Left ventricle myocardium inferior (tissue), 1 donor: ENCODE measurements at regions not wholly inside any gene's neighbourhood (a gene's known extent, or its start where the extent isn't known, plus 50 kb on each side); places are given as distances from the start of the nearest gene placed in this dataset.
A peak's percentile ranks its signal among the peaks of the same experiment; 100 is the strongest.

ENCODE experiments used
- DNase-seq: peaks from one replicate; pipeline ENCODE4 v3.0.0-alpha.2; 2020
- H3K27ac ChIP-seq: fragments of 200-600 bp; replicated peaks from 2 replicates; pipeline ENCODE4 v1.8.0; 2021
- H3K27me3 ChIP-seq: fragments of 200-600 bp; 2 replicates; pipeline ENCODE4 v1.8.0; 2021; ENCODE audit warnings: low read depth
- H3K36me3 ChIP-seq: fragments of 200-600 bp; 2 replicates; pipeline ENCODE4 v1.8.0; 2021
- H3K4me1 ChIP-seq: fragments of 200-600 bp; 2 replicates; pipeline ENCODE4 v1.8.0; 2021
- H3K4me3 ChIP-seq: fragments of 200-600 bp; 2 replicates; pipeline ENCODE4 v1.8.0; 2021; ENCODE audit warnings: mild to moderate bottlenecking, moderate library complexity
- H3K9me3 ChIP-seq: fragments of 200-600 bp; replicated peaks from 2 replicates; pipeline ENCODE4 v1.8.0; 2021
- intact Hi-C: fragments of 100-400 bp; cut with micrococcal nuclease; formaldehyde crosslinking; loops from one replicate; pipeline ENCODE4 v1.11.0; 2022
- TF ChIP-seq, protein P1 (sequence below): fragments of 200-600 bp; IDR thresholded peaks from 2 replicates; pipeline ENCODE4 v1.8.0; 2021; ENCODE audit warnings: antibody characterized with exemption, mild to moderate bottlenecking, borderline replicate concordance
- donor health status: DM: no; HTN: yes; CAD: no; lungs with severe emphysema.

DNA sequence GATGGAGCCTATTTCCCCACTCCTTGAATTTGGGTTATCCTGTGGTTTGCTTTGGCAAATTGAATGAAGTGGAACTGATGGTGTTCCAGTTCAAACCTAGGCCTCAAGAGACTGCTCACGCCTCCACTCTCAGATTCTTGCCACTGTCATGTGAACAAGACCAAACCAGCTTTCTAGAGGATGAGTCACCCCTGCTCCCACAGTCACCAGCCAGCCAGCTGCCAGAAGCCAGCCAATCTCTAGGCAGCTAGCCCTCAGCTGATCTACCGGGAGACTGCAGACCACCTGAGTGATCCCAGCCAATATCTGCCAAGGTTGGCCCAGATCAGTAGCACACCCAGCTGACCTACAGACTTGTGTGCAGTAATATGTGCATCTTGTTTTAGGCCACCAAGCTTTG, 300.6 kb downstream of the TMEM38B start:
- H3K36me3 ChIP-seq: no peaks in the 10 kb centered on the region
- no peaks in the 10 kb centered on the region for H3K9me3 ChIP-seq
- no peak overlapping the region for H3K4me3 ChIP-seq
- intact Hi-C loops: no loop called here
- no peaks in the 10 kb centered on the region for H3K4me1 ChIP-seq
- H3K27me3 ChIP-seq: no peaks in the 10 kb centered on the region
- TF ChIP-seq, protein P1, sequence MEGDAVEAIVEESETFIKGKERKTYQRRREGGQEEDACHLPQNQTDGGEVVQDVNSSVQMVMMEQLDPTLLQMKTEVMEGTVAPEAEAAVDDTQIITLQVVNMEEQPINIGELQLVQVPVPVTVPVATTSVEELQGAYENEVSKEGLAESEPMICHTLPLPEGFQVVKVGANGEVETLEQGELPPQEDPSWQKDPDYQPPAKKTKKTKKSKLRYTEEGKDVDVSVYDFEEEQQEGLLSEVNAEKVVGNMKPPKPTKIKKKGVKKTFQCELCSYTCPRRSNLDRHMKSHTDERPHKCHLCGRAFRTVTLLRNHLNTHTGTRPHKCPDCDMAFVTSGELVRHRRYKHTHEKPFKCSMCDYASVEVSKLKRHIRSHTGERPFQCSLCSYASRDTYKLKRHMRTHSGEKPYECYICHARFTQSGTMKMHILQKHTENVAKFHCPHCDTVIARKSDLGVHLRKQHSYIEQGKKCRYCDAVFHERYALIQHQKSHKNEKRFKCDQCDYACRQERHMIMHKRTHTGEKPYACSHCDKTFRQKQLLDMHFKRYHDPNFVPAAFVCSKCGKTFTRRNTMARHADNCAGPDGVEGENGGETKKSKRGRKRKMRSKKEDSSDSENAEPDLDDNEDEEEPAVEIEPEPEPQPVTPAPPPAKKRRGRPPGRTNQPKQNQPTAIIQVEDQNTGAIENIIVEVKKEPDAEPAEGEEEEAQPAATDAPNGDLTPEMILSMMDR: no peak
- H3K27ac ChIP-seq: no peak overlapping the region
- DNase-seq: no peak

DNA sequence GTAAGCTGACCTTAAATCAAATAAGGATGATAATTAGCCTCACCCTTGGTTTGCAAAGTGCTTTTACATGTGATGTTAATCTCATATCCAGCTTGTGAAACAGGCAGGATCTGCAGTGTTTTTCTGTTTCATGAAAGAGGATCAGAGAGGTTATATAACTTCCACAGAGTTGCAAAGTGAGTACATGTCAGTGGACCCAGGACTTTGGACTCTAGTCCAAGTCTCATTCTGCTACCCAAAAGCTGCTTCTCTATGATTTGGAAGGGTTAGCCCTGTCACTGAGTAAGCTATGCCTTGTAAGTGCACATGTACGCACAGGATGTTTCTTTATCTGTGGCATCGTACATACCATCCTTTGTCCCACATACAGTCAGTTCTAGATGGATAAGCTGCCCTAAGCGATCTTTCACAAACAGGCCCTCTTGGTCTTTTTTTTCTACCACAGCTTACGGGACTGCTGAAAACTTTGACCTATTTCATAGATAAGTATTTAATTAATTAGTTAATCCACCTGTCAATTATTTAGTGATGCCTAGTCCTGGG, 322.9 kb downstream of the TMEM38B start:
- Histone ChIP-seq H3K36me3 (no peaks in the 10 kb centered on the region), H3K27me3 (no peaks in the 10 kb centered on the region), H3K27ac (no peak overlapping the region), H3K9me3 (no peaks in the 10 kb centered on the region), H3K4me1 (peaks cover 15% of the 10 kb centered on the region), H3K4me3 (no peak overlapping the region)
- TF ChIP-seq, protein P1: no peak
- intact Hi-C loops: no loop called here
- no peak for DNase-seq

DNA sequence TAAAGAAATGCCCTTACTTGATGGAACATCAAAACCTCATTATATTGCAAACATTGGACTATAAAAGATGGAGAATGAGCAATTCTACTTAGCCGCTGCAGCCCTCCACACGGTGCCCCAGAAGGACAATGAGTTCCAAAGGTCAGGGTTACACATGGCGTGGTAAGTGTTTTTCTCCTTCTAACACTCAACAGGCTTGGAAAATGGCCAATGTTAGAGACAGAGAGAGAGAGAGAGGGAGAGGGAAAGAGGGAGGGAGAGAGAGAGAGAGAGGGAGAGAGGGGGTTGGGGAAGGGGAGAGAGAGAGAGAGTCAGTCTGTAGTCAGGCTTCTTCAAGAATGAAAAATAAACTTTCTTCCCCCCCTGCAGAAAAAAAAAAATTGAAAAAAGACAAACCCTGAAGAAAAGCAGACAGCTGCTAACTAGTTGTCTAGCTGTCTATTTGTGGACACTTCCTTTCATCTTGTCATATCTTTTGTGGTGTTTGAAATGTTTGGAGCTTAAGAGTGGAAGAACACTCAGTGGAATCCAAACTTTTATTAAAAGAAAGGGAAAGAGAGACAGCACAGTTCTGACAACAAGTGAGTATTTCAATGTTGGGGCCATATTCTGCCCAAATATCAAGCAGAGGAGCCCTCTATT, 324.8 kb downstream of the TMEM38B start:
- no peak for DNase-seq
- peak overlapping the region; percentile 1 for H3K27ac ChIP-seq
- no peaks in the 10 kb centered on the region for H3K27me3 ChIP-seq
- no peaks in the 10 kb centered on the region for H3K36me3 ChIP-seq
- peaks cover 15% of the 10 kb centered on the region for H3K4me1 ChIP-seq
- no peak overlapping the region for H3K4me3 ChIP-seq
- intact Hi-C loops: no loop called here
- H3K9me3 ChIP-seq: no peaks in the 10 kb centered on the region
- TF ChIP-seq, protein P1: no peak

DNA sequence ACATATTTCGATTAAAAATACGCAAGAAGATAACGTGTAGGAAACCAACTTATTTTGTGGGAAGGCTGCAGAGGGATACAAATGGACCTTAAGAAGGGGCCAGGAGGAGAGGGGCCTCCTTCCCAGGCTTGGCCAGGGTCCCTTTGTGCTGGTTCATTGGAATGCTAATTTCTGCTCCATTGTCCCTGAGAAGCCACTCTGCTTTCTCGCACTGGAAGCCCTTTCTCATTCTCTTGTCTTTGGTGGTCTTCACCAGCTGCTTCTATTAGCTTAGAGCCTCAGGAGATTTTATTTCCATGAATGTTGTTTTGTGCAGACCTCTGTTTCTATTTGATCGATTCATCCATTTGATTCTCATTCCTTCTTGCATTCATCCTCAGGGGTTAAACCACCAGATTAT, 325.4 kb downstream of the TMEM38B start:
- TF ChIP-seq, protein P1: no peak
- intact Hi-C loops: no loop called here
- Histone ChIP-seq H3K36me3 (no peaks in the 10 kb centered on the region), H3K4me1 (peaks cover 17% of the 10 kb centered on the region), H3K9me3 (no peaks in the 10 kb centered on the region), H3K4me3 (no peak overlapping the region), H3K27ac (peak overlapping the region; percentile 1), H3K27me3 (no peaks in the 10 kb centered on the region)
- no peak for DNase-seq

DNA sequence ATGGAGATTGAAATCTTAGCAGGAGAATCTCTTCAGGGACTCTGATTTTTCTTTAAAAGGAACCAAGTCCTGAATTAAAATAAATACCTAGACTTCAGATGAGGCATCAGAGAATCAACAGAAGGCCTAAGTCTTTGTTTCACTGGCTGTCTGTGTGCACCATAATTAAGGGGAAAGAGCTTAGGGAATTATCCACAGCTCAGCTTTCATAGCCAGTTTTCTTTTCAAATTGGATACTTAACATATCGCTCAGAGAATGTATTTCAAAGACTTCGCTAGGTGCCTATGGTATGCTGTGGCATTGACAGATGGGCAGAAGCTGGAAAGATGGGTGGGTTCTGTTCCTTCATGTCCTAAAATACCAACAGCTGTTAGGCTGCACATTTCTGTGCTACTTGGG, 325.8 kb downstream of the TMEM38B start:
- H3K9me3 ChIP-seq: no peaks in the 10 kb centered on the region
- no peak for DNase-seq
- H3K36me3 ChIP-seq: no peaks in the 10 kb centered on the region
- no peaks in the 10 kb centered on the region for H3K27me3 ChIP-seq
- TF ChIP-seq, protein P1: no peak
- H3K4me3 ChIP-seq: no peak overlapping the region
- no peak overlapping the region for H3K27ac ChIP-seq
- peaks cover 22% of the 10 kb centered on the region for H3K4me1 ChIP-seq
- intact Hi-C loops: no loop called here
